ENCODE measurements at regions not wholly inside any gene's neighbourhood (a gene's known extent, or its start where the extent isn't known, plus 50 kb on each side); places are given as distances from the start of the nearest gene placed in this dataset.

DNA sequence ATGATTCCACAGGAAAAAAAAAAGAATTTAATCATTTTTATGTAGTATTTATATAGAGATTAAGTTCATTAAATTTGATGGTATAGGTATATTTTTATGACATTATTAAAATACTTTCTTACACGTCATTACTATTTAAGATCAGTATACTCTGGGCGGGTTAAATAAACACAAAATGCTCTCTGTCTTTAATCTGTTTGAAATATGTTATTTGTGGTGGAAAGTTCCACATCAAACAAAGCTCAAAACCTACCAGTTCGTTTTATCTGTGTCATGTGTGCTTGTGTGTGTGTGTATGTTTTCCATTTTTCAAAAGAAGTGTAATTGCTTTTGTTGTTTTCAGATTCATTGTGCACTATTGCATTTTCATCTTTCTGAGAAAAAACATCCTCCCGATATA, 488.5 kb downstream of the ANKRD7 start:
- DNase-seq, result no peak

DNA sequence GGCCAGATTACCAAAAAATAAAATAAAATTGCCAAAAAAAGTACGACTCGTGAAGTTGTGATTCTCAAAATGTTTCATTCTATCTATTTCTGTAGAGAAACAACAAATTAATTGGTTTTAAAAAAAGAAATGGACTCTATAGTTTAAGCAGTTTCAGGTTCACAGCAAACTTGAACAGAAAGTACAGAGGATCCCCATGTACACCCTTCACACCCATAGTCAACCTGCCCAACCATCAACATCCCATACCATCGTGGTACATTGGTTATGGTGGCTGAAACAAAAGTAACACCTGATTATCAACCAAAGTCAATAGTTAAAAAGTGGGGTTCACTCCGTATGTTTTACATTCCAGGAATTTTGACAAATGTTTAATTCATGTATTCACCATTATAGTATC, 496.1 kb downstream of the ANKRD7 start:
- DNase-seq, result no peak

DNA sequence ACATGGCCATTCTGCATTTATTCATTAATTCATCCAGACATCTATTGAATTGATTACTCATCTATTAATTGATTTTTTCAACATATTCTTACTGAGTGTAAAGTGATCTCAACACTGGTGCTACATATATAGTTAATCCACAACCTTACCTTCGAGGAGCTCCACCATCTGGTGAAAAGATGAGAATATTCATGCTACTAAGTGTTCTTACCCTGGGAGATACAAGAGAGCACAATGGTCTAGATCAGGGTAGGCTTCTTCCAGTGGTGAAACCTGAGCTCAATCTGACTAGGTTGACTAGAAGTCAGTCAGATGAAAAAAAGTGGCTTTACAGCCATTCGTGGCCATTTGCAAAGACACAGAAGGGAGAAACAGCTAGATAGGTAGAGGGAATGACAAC, 507.4 kb downstream of the ANKRD7 start:
- DNase-seq, result no peak

DNA sequence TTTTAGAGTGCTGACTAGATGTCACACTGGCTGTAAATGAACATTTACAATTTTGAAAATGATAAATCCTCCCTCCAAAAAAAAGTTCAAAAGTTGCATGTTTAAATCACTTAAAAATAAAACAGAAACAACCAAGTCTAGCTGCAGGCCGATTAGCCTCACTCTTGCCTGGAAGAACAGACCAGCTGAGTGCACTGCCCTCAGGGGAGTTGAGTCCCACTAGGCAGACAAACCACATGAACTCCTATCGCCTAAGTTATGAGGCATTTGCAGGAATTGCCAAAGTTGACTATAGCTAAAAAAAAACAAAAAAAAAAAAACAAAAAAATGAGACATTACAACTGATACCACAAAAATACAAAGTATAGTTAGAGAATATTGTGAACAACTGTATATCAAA, 510.0 kb downstream of the ANKRD7 start:
- no peak for DNase-seq

DNA sequence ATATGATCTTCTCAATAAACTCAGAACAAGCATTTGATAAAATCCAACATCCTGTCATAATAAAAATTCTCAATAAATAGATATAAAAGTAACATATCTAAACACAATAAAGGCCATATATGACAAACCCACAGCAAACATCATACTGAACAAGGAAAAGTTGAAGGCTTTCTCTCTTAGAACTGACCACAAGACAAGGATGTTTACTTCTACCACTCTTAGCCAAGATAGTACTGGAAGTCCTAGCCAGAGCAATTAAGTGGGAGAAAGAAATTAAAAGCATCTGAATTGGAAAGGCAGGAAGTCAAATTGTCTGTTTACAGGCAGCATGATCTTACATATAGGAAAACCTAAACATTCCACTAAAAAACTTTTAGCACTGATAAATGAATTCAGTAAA, 510.9 kb downstream of the ANKRD7 start:
- no peak for DNase-seq

DNA sequence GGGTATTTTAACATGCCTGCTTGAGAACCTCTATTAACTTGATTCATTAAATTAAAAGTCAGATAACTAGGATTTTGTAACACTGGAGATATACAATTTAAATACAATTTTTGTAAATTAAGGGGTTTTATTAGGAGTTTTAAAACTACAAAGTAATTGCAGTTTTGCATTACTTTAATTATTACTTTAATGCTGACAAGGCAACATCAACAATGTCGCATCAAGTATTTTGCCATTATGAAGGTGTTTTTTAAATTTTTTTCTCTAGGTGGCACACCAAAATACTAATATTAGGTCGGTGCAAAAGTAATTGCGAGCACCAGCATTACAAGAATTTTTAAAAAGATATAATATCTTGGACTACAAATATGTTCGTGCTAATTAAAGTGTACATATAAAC, 513.4 kb downstream of the ANKRD7 start:
- no peak for DNase-seq

DNA sequence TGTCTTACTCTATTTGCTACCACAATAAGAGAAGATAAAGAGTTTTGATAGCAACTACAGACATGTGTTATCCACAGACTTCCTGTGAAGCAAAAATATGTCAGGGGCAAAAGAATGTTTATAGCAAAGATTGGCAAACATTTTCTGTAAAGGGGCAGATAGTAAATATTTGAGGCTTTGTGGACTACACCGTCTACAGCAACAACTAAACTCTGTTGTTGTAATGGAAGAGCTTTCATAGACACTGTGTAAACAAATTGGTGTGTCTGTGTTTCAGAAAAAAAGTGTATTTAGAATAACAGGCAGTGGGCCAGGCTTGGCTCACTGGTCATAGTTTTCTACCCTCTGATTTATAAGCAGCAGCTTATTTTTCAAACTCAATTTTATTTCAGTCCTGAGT, 521.4 kb downstream of the ANKRD7 start:
- DNase-seq, result no peak

DNA sequence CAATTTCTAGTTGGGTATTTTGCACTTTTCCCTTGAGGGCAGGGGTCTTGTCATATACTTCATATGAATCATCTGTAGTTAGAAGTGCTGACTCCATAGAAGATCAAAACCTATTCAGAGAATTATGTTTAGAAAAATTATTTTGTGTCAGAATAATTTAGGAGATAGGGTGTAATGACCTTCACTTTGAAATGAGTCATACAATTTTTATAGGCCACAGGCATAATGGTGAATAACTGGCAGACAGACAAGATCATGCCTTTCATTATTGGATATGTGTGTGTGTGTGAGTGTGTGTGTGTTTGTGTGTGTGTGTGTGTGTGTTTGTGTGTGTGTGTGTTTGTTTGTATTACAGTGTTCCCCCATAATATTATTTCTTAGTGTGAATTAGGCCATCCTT, 523.0 kb downstream of the ANKRD7 start:
- DNase-seq, result no peak

DNA sequence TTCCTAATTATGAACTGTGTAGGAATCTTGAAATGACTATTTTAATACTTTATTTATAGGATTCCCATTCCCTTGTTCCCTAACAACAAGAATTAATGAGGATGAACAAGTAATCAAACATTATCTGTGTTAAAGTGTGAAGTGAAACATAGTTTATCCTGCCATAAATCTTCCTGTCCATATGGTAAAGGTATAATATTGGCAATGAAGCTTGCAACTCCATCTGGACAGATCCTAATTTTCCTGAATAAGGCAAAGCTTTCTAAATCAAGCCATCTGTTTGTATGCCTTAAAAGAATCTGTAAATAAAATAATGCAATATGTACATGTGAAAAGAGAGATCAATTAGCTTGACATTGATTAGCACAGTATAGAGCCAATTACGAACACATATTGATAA, 529.0 kb downstream of the ANKRD7 start:
- no peak for DNase-seq

DNA sequence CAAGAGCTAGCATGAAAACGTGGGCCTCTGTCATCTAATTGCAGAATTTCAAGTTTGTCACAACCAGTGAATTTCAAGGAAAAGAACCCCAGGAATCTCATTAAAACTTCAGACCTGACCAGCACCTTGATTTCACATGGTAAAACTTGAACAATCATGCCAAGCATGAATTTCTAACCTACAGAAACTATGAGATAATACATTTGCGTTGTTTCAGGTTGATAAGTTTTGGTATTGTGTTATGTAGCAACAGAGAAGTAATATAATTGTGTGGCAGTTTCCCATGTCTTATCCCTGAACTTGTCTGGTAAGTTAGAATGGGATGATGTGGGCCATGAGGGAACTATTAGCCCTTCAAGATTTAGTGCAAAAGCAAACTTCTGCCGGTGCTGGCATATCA, 530.1 kb downstream of the ANKRD7 start:
- DNase-seq, result no peak

DNA sequence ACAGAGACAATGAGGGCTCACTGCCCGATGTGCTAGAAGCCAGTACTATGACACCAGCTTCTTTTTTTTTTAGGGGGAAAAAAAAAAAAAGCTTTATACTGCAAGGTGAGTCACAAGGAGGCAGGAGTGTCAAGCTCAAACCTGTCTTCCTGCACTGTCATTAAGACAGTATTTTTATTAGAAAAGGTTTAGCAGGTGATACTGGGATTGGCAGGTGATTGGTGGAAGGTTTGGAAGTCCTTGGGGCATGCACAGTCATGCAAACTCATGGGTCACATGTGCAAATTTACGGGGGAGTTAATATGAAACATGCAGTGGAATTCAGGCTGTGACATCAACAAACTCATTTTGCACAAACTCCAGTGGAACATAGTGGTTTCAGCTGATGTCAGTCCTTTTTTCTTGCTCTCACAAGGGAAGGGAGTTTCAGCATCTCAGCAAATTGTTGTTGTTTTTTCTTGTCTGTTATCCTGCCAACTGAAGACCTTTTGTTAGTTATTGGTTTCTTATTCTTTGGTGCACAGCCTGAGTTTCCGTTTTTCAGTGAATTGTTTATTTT, 530.6 kb downstream of the ANKRD7 start:
- DNase-seq, result no peak

DNA sequence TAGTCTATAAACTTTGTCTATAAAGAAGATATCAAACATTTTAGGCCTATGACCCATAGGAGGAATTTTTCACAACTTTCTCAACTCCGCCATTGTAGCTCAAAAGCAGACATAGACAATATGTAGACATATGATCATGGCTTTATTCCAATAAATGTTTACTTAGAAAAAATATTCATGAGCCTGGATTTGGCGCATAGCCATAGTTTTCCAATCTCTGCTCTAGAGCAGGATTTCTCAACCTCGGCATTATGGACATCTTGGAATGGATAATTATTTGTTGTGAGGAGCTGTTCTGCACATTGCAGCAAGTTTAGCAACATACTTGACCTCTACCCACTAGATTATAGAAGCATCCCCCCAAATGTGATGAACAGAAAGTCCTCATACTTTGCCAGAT, 532.6 kb downstream of the ANKRD7 start:
- DNase-seq, result no peak

DNA sequence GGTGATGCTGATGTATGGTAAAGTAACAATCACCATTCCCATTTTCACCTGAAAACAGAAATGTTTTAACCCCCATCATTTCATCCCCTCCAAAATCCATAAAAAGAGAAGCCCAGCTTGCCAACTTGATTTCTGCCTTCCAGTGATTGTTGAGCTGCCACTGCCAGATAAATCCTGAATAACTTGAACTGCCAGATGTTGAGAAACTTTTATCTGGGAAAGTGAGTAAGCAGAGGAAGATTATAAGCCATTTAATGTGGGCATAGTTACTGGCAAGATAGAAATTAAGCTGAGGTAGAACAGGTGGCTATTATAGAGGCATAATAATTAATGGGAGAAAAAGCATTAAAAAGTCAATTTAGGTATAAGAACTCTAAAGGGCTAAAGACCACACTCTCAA, 534.1 kb downstream of the ANKRD7 start:
- DNase-seq, result no peak

DNA sequence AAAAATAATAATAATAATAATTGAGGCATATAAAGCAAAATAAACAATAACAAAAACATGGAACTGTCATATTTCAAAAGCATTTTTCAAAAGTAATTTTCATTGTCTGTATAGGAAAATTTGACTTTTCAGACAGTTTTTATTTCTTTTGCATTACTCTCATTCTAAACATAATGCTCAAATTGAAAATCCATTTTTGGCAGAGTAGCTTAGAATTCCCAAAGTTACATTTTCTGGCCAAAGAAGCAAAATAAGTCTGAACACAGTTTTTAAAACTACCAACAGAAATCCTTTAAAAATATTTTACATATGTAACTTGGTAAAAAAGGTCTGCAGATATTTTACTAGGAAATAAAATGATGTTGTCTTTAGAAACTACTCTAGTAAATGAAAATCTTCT, 535.4 kb downstream of the ANKRD7 start:
- DNase-seq, result no peak

DNA sequence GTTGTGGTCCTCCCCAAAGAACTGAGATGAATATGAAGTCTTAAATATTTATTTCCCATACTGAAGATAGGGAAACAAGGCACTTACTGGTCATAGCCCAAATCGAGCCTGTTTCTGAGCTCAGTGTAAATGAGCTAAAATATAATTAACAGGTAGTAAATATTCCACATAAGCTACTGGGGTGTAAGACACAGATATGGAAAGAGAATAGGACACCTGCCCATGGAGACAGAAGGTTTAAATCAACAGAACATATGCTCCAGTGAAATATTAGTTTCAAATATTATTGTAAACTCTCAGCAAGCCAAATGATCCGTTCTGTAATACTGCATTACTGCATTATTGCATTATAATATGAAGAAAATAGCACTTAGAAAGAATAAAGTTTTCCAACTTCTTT, 537.9 kb downstream of the ANKRD7 start:
- no peak for DNase-seq

DNA sequence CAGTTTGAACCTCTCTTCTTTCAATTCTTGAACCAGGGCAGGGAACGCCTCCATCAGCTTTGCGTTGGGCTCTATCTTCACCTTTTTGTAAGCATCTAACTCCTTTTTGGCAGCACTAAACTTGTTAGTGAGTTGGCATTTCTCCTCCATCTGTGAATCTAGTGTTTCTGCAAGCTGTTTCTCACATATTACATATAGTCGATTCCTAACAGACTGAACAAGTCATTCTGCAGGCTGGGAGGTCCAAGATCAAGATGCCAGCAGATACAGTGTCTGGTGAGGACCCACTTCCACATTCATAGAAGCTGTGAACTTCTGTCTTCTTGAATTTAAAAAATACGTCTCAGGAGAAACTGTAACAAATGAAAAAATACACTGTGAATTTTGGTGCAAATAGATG, 539.7 kb downstream of the ANKRD7 start:
- no peak for DNase-seq

DNA sequence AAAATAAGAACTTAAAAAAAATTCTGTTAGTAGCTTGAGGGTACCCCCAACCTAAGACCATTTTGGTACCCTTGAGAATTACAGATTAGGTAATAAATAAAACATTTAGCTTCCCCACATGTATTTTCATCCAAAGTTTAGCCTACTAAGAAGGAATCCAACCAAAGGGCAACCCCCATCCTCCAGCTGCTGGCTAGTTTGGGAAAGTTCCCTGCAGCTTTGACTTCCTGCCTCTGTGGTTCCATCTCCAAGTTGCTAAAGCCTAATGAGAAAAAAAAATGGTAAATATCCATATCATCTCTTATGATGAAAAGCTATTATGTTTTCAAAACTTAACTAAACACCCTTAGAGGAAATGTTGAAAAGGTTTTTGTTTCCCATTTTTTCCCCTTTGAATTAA, 547.2 kb downstream of the ANKRD7 start:
- DNase-seq, result no peak

DNA sequence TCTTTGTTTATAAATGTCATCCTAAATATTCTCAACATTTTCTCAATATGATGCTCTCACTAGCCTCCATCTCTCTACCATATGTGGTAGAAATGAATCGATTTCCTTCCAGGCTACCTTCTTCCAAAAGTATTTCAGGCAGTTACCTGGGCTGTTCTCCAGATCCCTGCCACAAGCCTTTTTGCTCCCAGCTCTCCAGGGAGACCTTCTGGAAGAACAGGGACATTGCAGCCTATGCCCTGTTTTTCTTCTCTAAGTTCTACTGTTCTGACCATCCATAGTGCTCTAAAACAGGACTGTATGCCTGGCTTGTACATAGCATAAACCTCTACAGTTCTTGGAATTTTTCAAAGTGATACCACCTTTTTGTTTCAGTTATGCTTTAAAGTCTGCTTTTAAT, 552.8 kb downstream of the ANKRD7 start:
- no peak for DNase-seq

DNA sequence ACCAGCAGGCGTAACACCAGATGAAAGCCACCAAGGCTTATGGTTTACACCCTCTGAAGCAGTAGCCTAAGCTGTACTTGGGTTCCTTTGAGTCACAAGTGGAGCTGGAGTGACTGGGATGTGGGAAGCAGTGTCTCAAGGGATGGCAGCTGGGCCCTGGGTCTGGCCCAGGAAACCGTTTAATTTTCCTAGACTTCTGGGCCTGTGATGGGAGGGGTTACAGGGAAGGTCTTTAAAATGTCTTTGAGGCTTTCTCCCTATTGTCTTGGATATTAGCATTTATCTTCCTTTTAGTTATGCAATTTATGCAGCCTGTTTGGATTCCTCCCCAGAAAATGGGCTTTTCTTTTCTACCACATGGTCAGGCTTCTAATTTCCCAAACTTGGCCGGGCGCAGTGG, 568.2 kb downstream of the ANKRD7 start:
- no peak for DNase-seq

DNA sequence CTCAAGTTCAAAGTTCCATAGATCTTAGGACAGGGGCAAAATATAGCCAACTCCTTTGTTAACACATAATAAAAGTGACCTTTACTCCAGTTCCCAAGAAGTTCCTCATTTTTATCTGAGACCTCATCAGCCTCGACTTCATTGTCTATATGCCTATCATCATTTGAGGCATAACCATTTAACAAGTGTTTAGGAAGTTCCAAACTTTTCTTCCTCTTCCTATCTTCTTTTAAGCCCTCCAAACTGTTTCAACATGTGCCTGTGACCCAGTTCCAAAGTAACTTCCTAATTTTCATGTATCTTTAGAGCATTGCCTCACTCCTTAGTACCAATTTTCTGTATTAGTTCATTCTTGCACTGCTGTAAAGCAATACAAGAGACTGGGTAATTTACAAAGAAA, 569.1 kb downstream of the ANKRD7 start:
- no peak for DNase-seq

DNA sequence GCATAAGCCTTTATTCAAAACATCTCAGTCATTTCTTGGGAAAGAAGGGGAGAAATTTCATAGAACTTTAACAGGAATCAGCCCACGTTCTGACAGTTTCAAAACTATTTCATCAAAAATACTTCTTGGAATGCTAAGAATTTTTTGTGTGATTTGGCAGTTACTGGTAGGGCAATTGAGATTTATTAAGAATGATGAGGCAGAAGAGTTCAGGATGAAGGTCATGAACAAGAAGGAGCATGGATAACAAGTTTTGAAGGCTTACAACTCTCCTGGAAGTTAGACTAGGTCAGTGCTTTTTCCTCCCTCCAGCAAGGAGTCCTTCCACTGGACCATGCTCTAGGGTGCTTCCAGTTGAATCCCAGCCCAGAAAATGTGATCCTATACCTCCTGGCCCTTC, 569.9 kb downstream of the ANKRD7 start:
- no peak for DNase-seq

DNA sequence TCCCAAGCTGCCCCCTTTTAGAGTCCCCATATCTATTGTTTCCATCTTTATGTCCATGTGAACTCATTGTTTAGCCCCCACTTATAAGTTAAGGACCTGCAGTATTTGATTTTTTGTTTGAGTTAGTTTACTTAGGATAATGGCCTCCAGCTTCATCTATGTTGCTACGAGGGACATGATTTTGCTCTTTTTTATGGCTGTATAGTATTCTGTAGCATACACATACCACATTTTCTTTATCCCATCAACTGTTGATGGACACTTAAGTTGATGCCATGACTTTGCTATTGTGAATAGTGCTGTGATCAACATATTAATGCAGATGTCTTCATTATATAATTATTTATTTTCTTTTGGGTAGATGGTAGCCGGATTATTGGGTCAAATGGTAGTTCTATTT, 576.9 kb downstream of the ANKRD7 start:
- no peak for DNase-seq

DNA sequence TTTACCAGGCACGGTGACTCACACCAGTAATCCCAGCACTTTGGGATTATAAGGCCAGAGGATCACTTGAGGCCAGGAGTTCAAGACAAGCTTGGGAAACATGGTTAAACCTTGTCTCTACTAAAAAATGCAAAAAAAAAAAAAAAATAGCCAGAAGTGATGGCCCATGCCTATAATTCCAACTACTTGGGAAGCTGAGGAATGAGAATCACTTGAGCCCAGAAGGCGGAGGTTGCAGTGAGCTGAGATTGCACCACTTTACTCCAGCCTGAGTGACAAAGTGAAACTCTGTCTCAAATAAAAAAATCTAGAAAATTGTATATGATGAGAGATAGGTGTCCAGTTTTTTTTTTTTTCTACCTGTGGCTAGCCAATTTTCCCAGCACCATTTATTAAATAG, 578.2 kb downstream of the ANKRD7 start:
- no peak for DNase-seq

DNA sequence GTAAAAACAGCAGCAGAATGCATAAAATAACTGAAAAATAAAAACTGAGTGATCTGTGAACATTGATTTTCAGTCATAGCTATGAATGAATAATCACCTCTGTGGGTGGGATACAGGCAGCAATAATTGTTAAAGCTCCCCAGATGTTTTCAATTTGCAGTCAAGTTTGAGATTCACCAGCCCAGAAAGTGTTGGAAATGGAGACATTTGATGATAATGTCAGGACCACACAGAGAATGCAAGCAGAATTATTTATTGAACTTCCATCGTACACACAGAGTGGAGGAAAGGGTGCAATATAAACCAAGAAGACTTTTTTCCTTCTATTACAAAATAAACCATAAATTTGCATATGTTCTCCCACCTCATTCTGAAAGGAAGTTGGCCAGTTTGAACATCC, 601.7 kb downstream of the ANKRD7 start:
- DNase-seq, result no peak

DNA sequence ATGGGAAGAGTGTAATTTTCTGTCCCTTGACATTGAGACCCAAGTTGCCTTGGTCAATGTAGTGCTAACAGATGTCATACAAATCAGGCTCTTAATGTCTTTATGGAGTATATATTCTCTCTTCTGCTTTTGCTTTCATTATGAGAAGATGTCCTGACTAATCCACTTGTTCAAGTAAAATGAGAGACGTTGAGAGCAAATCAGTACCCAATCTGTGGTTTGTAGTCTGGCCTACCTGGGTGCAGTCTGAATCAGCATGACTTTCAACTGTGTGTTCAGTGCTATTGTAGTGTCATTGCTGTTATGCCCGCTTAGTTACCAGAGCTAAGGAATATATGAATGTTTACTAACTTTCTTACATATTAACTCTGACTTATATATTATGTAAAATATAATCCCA, 612.4 kb downstream of the ANKRD7 start:
- no peak for DNase-seq

DNA sequence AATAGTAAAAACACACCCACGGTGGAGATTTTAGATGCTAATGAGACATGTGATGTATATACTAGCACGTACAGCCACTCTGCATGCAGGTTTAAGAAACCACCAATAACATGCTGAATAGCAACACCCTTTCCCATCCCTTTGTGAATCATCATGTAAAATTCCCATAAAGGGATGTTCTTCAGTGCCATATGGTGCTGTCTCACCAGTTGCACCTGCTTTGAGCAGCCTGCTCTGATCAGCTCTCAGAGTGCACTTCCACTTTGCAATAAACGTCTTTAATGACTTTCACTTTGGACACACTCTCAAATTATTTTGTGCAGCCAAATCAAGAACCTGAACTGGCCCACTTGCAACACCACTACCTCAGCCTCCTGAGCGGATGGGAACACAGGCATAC, 615.0 kb downstream of the ANKRD7 start:
- no peak for DNase-seq
